ENCODE measurements at regions not wholly inside any gene's neighbourhood (a gene's known extent, or its start where the extent isn't known, plus 50 kb on each side); places are given as distances from the start of the nearest gene placed in this dataset.

DNA sequence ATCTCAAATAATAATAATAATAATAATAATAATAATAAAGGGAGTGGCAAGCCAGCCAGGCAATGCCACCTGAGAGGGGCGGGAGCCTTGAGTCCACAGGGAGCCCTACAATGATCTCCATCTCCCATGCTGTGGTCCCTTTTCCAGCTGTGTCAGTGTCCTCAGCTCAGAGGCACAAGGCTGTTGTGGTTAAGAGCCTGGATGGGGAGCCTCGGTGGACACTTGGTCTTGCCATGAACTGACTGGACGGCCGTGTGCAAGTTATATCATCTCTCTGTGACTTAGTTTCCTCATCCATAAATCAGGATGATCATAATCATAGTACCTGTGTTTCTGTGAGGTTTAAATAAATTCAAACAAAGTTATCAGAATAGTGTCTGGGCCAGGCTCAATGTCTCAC lies 127.8 kb upstream of the TIAM1 start:
- TF ChIP-seq, protein P1, sequence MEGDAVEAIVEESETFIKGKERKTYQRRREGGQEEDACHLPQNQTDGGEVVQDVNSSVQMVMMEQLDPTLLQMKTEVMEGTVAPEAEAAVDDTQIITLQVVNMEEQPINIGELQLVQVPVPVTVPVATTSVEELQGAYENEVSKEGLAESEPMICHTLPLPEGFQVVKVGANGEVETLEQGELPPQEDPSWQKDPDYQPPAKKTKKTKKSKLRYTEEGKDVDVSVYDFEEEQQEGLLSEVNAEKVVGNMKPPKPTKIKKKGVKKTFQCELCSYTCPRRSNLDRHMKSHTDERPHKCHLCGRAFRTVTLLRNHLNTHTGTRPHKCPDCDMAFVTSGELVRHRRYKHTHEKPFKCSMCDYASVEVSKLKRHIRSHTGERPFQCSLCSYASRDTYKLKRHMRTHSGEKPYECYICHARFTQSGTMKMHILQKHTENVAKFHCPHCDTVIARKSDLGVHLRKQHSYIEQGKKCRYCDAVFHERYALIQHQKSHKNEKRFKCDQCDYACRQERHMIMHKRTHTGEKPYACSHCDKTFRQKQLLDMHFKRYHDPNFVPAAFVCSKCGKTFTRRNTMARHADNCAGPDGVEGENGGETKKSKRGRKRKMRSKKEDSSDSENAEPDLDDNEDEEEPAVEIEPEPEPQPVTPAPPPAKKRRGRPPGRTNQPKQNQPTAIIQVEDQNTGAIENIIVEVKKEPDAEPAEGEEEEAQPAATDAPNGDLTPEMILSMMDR (conservative IDR thresholded peaks at IDR 0.05), result no peak
- TF ChIP-seq ZFX (IDR thresholded peaks at IDR 0.05), result no peak

All from C4-2B (cell line).